WTC11 (cell line): ENCODE measurements at regions not wholly inside any gene's neighbourhood (a gene's known extent, or its start where the extent isn't known, plus 50 kb on each side); places are given as distances from the start of the nearest gene placed in this dataset.

Source experiments
- ATAC-seq: fragments of 200-7000 bp; cut with Tn5 transposase; 2 replicates; pipeline ENCODE4 v1.10.0; 2021; ENCODE audit warnings: mild to moderate bottlenecking, moderate library complexity
- CTCF ChIA-PET: fragments of 300-600 bp; sonication (Branson Sonifier 250); formaldehyde crosslinking; loops from one replicate; lab custom pipeline; 2021; ENCODE audit warnings: antibody characterized with exemption; lab: Charles Lee
- POLR2A ChIA-PET: fragments of 350-600 bp; sonication (Branson Sonifier 250); formaldehyde crosslinking; loops from one replicate; lab custom pipeline; 2021; ENCODE audit warnings: antibody characterized with exemption; lab: Charles Lee
- DNase-seq: peaks from one replicate; pipeline ENCODE4 v3.0.0; 2021; ENCODE audit warnings: low spot score
- H3K27ac Mint-ChIP-seq: 2 replicates; pipeline ENCODE4 v1.8.0; 2021; ENCODE audit warnings: mixed read lengths
- H3K27me3 Mint-ChIP-seq: 2 replicates; pipeline ENCODE4 v1.8.0; 2021; ENCODE audit warnings: low read depth, mild to moderate bottlenecking, moderate library complexity, mixed read lengths
- H3K36me3 Mint-ChIP-seq: 2 replicates; pipeline ENCODE4 v1.8.0; 2021; ENCODE audit warnings: mixed read lengths
- H3K4me1 Mint-ChIP-seq: 2 replicates; pipeline ENCODE4 v1.8.0; 2022; ENCODE audit warnings: mixed read lengths
- H3K4me3 Mint-ChIP-seq: 2 replicates; pipeline ENCODE4 v1.8.0; 2021; ENCODE audit warnings: mild to moderate bottlenecking, moderate library complexity, mixed read lengths
- H3K9me3 Mint-ChIP-seq: 2 replicates; pipeline ENCODE4 v1.8.0; 2021; ENCODE audit warnings: mixed read lengths
- AR ChIP-seq: fragments of 250-450 bp; sonication (Bioruptor Pico); IDR thresholded peaks from 2 replicates; pipeline ENCODE4 v1.9.0; 2021; ENCODE audit warnings: mild to moderate bottlenecking
- CREM ChIP-seq: sonication (generic); formaldehyde crosslinking; IDR thresholded peaks from 2 replicates; pipeline ENCODE4 v1.8.1; 2022; ENCODE audit warnings: mild to moderate bottlenecking, missing genetic modification reagents, moderate library complexity
- E2F5 ChIP-seq: sonication (generic); formaldehyde crosslinking; IDR thresholded peaks from 2 replicates; pipeline ENCODE4 v1.8.1; 2022; ENCODE audit warnings: mild to moderate bottlenecking, moderate library complexity, missing genetic modification reagents
- EMX1 ChIP-seq: fragments of 250-450 bp; sonication (Bioruptor Pico); IDR thresholded peaks from 2 replicates; pipeline ENCODE4 v1.8.0; 2021; ENCODE audit warnings: mild to moderate bottlenecking
- FOXP1 ChIP-seq: sonication (generic); formaldehyde crosslinking; IDR thresholded peaks from 2 replicates; pipeline ENCODE4 v1.8.0; 2022; ENCODE audit warnings: missing genetic modification reagents, mild to moderate bottlenecking, moderate library complexity, borderline replicate concordance
- GRHL2 ChIP-seq: fragments of 250-450 bp; sonication (Bioruptor Pico); IDR thresholded peaks from 2 replicates; pipeline ENCODE4 v1.8.0; 2022; ENCODE audit warnings: mild to moderate bottlenecking, moderate library complexity; ENCODE audit not compliant: insufficient replicate concordance, severe bottlenecking
- GTF2I ChIP-seq: fragments of 250-450 bp; sonication (Bioruptor Pico); conservative IDR thresholded peaks from 2 replicates; pipeline ENCODE4 v1.4.0; 2021; ENCODE audit warnings: mild to moderate bottlenecking
- IRF2 ChIP-seq: sonication (generic); formaldehyde crosslinking; IDR thresholded peaks from 2 replicates; pipeline ENCODE4 v1.8.0; 2022; ENCODE audit warnings: low read depth, missing genetic modification reagents, borderline replicate concordance
- JUN ChIP-seq: sonication (generic); formaldehyde crosslinking; IDR thresholded peaks from 2 replicates; pipeline ENCODE4 v1.8.0; 2023; ENCODE audit warnings: mild to moderate bottlenecking, missing genetic modification reagents
- MXD4 ChIP-seq: fragments of 250-450 bp; sonication (Bioruptor Pico); IDR thresholded peaks from 2 replicates; pipeline ENCODE4 v1.8.0; 2021; ENCODE audit warnings: mild to moderate bottlenecking, moderate library complexity, borderline replicate concordance
- NFATC4 ChIP-seq: fragments of 250-450 bp; sonication (Bioruptor Pico); IDR thresholded peaks from 2 replicates; pipeline ENCODE4 v1.9.0; 2021; ENCODE audit warnings: mild to moderate bottlenecking
- PREB ChIP-seq: sonication (generic); formaldehyde crosslinking; IDR thresholded peaks from 2 replicates; pipeline ENCODE4 v1.8.1; 2022; ENCODE audit warnings: mild to moderate bottlenecking, missing genetic modification reagents, moderate library complexity, borderline replicate concordance
- PRRX2 ChIP-seq: fragments of 250-450 bp; sonication (Bioruptor Pico); IDR thresholded peaks from 2 replicates; pipeline ENCODE4 v1.8.0; 2021; ENCODE audit warnings: mild to moderate bottlenecking
- RELA ChIP-seq: sonication (generic); formaldehyde crosslinking; IDR thresholded peaks from 2 replicates; pipeline ENCODE4 v1.8.1; 2022; ENCODE audit warnings: missing genetic modification reagents, mild to moderate bottlenecking, borderline replicate concordance
- RORB ChIP-seq: fragments of 250-450 bp; sonication (Bioruptor Pico); IDR thresholded peaks from 2 replicates; pipeline ENCODE4 v1.9.0; 2021; ENCODE audit warnings: mild to moderate bottlenecking
- SMAD4 ChIP-seq: sonication (generic); formaldehyde crosslinking; IDR thresholded peaks from 2 replicates; pipeline ENCODE4 v1.8.0; 2022; ENCODE audit warnings: mild to moderate bottlenecking, missing genetic modification reagents
- TEAD1 ChIP-seq: sonication (generic); formaldehyde crosslinking; IDR thresholded peaks from 2 replicates; pipeline ENCODE4 v1.8.0; 2022; ENCODE audit warnings: mild to moderate bottlenecking, missing genetic modification reagents
- ZBTB21 ChIP-seq: sonication (generic); formaldehyde crosslinking; IDR thresholded peaks from 2 replicates; pipeline ENCODE4 v1.8.1; 2023; ENCODE audit warnings: mild to moderate bottlenecking, missing genetic modification reagents, borderline replicate concordance
- ZBTB43 ChIP-seq: sonication (generic); formaldehyde crosslinking; IDR thresholded peaks from 2 replicates; pipeline ENCODE4 v1.8.1; 2023; ENCODE audit warnings: mild to moderate bottlenecking, missing genetic modification reagents
- ZNF121 ChIP-seq: sonication (generic); formaldehyde crosslinking; IDR thresholded peaks from 2 replicates; pipeline ENCODE4 v1.8.0; 2023; ENCODE audit warnings: missing genetic modification reagents
- ZNF232 ChIP-seq: sonication (generic); formaldehyde crosslinking; IDR thresholded peaks from 2 replicates; pipeline ENCODE4 v1.8.0; 2022; ENCODE audit warnings: mild to moderate bottlenecking, missing genetic modification reagents
- ZNF396 ChIP-seq: fragments of 250-450 bp; sonication (Bioruptor Pico); IDR thresholded peaks from 2 replicates; pipeline ENCODE4 v1.8.0; 2021; ENCODE audit warnings: mild to moderate bottlenecking, moderate library complexity, borderline replicate concordance
- ZNF423 ChIP-seq: fragments of 250-450 bp; sonication (Bioruptor Pico); IDR thresholded peaks from 2 replicates; pipeline ENCODE4 v2.1.2; 2022; ENCODE audit warnings: mild to moderate bottlenecking, moderate library complexity
- ZSCAN18 ChIP-seq: fragments of 250-450 bp; sonication (Bioruptor Pico); IDR thresholded peaks from 2 replicates; pipeline ENCODE4 v2.1.2; 2022; ENCODE audit warnings: mild to moderate bottlenecking, moderate library complexity

- TF ChIP-seq ZBTB43 (CRISPR knock-in tag) (no peak), GRHL2 (CRISPR knock-in tag) (no peak), JUN (CRISPR knock-in tag) (no peak), ZNF121 (CRISPR knock-in tag) (no peak), SMAD4 (CRISPR knock-in tag) (no peak)
These were observed 2051.0 kb downstream of the EFNA5 start (continued) for GRCh38 chr5:105619725-105620124.

GRCh38 chr5:105617436-105618215 is 2053.1 kb downstream of the EFNA5 start:
- no peaks in the 10 kb centered on the region for H3K27me3 Mint-ChIP-seq
- peaks cover 6% of the 10 kb centered on the region for H3K4me1 Mint-ChIP-seq
- no peak for DNase-seq
- no peaks in the 10 kb centered on the region for H3K36me3 Mint-ChIP-seq
- TF ChIP-seq IRF2 (CRISPR knock-in tag) (no peak), E2F5 (CRISPR knock-in tag) (no peak), NFATC4 (CRISPR knock-in tag) (no peak), TEAD1 (CRISPR knock-in tag) (no peak), AR (CRISPR knock-in tag) (no peak), ZNF423 (CRISPR knock-in tag) (no peak), RORB (CRISPR knock-in tag) (no peak), RELA (CRISPR knock-in tag) (no peak), ZNF396 (CRISPR knock-in tag) (no peak), CREM (CRISPR knock-in tag) (no peak), GTF2I (CRISPR knock-in tag) (no peak), ZBTB21 (CRISPR knock-in tag) (no peak), FOXP1 (CRISPR knock-in tag) (no peak), EMX1 (CRISPR knock-in tag) (no peak), PREB (no peak), PRRX2 (CRISPR knock-in tag) (no peak), ZSCAN18 (CRISPR knock-in tag) (no peak), ZNF232 (CRISPR knock-in tag) (no peak), MXD4 (CRISPR knock-in tag) (no peak)
- ChIA-PET CTCF (no interaction called here), POLR2A (no interaction called here)
- no peak overlapping the region for H3K4me3 Mint-ChIP-seq
- H3K27ac Mint-ChIP-seq = no peak overlapping the region
- ATAC-seq = no peak
- no peaks in the 10 kb centered on the region for H3K9me3 Mint-ChIP-seq
